NT2/D1 (cell line): ENCODE measurements at regions not wholly inside any gene's neighbourhood (a gene's known extent, or its start where the extent isn't known, plus 50 kb on each side); places are given as distances from the start of the nearest gene placed in this dataset.

Experiments
- SUZ12 ChIP-seq: IDR thresholded peaks from 2 replicates; pipeline ENCODE4 v1.6.1; 2011; ENCODE audit not compliant: insufficient read length, insufficient read depth; ENCODE audit errors: extremely low read depth
- YY1 ChIP-seq: IDR thresholded peaks from 2 replicates; pipeline ENCODE4 v1.6.1; 2011; ENCODE audit not compliant: insufficient read length, insufficient read depth
- ZNF274 ChIP-seq: IDR thresholded peaks from 2 replicates; pipeline ENCODE4 v1.6.1; 2011; ENCODE audit warnings: mild to moderate bottlenecking, low read depth, low read length

DNA sequence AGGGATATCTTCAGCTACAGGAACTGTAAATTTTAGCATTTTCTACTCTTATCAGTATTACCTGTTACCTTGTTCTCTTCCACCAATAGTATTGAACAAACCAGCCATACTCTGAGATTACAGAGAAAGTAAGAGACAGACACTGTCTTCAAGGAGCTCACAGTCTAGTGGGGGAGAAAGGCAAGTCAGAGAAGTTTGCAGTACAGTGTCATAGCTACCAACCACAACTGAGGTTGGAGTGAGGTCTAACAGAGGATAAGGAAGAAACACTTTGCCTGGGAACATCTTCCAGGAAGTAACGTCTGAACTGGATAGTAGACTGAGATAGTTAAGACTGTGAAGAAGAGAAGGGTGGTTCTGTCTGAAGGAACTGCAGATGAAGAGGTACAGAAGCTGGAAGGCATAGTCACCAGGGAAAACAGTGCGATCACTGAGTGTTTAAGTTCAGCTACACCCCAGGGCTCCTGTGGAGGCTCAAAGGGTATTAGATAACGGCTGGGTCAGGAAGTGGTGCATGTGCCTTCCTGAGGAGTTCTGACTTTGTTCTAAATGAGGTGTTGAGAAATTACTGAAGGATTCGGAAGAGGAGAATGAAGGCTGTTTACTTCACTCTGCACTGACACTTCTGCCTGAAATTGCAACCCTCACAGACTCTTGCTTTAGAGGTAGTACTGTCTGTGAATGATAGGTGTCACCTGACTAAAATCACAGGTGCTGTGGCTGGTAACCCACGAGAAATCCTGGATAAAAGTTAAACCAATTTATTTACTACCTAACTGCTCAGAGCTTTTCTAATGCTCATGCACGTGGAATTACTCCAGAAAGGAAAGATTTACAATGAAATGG, 841.6 kb downstream of the MAT2B start:
- TF ChIP-seq YY1 (no peak), ZNF274 (no peak), SUZ12 (no peak)
